A549 (cell line): ENCODE measurements at regions not wholly inside any gene's neighbourhood (a gene's known extent, or its start where the extent isn't known, plus 50 kb on each side); places are given as distances from the start of the nearest gene placed in this dataset.

Experiments used
- ATAC-seq, 2 experiments: fragments of 200-7000 bp in 1 of 2; fragments of >200 bp in 1 of 2; cut with Nextera tagmentation in 1 of 2; cut with Tn5 transposase in 1 of 2; 3 replicates each; pipeline versions ENCODE4 v1.8.0 to v1.9.1; 2018 to 2020; ENCODE audit warnings: mild to moderate bottlenecking in 1 of 2, moderate library complexity in 1 of 2
- CTCF ChIA-PET: fragments of 300-600 bp; sonication (Branson Sonifier 250); formaldehyde crosslinking; extraction: SDS; loops from one replicate; lab custom pipeline; 2021; ENCODE audit warnings: antibody characterized with exemption, inconsistent platforms; lab: Yijun Ruan, JAX
- POLR2A ChIA-PET: fragments of 350-600 bp; formaldehyde crosslinking; extraction: SDS; loops from one replicate; lab custom pipeline; 2021; ENCODE audit warnings: antibody characterized with exemption, inconsistent platforms; lab: Yijun Ruan, JAX
- DNase-seq, 2 experiments: peaks; one replicate each; pipeline versions ENCODE4 v3.0.0 to v3.0.0-alpha.2; 2011 to 2016; ENCODE audit warnings: low read depth in 1 of 2, low spot score in 1 of 2
- FAIRE-seq: peaks from 2 replicates; lab custom pipeline; 2011; peaks lifted over from hg19 to GRCh38; lab: Jason Lieb, UNC
- H3K27ac ChIP-seq, 2 experiments: fragments of >200 bp; sonication (Bioruptor Twin); formaldehyde crosslinking; 3 replicates each; pipeline ENCODE4 v1.5.1; 2016 to 2017
- H3K4me1 ChIP-seq: fragments of >200 bp; sonication (Bioruptor Twin); formaldehyde crosslinking; 3 replicates; pipeline ENCODE4 v1.6.1; 2016
- H3K4me2 ChIP-seq: fragments of >200 bp; sonication (Bioruptor Twin); formaldehyde crosslinking; 3 replicates; pipeline ENCODE4 v1.6.1; 2016
- H3K4me3 ChIP-seq: fragments of >200 bp; sonication (Bioruptor Twin); formaldehyde crosslinking; 3 replicates; pipeline ENCODE4 v1.5.1; 2016
- H3K9me3 ChIP-seq: fragments of >200 bp; sonication (Bioruptor Twin); formaldehyde crosslinking; 3 replicates; pipeline ENCODE4 v1.6.1; 2016
- CBX2 ChIP-seq: fragments of 200-600 bp; sonication (generic); IDR thresholded peaks from 2 replicates; pipeline ENCODE4 v1.6.1; 2016; ENCODE audit warnings: low read depth, mild to moderate bottlenecking, borderline replicate concordance
- CBX8 ChIP-seq: fragments of 200-600 bp; sonication (generic); IDR thresholded peaks from 2 replicates; pipeline ENCODE4 v1.6.1; 2016
- CHD4 ChIP-seq: fragments of 200-600 bp; sonication (generic); IDR thresholded peaks from 2 replicates; pipeline ENCODE4 v1.6.1; 2016; ENCODE audit warnings: antibody characterized with exemption, mild to moderate bottlenecking, borderline replicate concordance
- EHF ChIP-seq: fragments of 250-450 bp; sonication (Bioruptor Pico); IDR thresholded peaks from 2 replicates; pipeline ENCODE4 v1.5.0; 2020; ENCODE audit warnings: mild to moderate bottlenecking
- EHMT2 ChIP-seq: fragments of 200-600 bp; sonication (generic); IDR thresholded peaks from 2 replicates; pipeline ENCODE4 v1.6.1; 2016; ENCODE audit warnings: antibody characterized with exemption, low read depth, mild to moderate bottlenecking, moderate library complexity
- ELK1 ChIP-seq: fragments of 150-350 bp; IDR thresholded peaks from 2 replicates; pipeline ENCODE4 v1.6.1; 2014; ENCODE audit warnings: low read depth, mild to moderate bottlenecking, low read length
- ESRRA ChIP-seq: fragments of 150-350 bp; IDR thresholded peaks from 2 replicates; pipeline ENCODE4 v1.6.1; 2014; ENCODE audit warnings: mild to moderate bottlenecking, low read length, borderline replicate concordance
- FOSB ChIP-seq: fragments of 250-450 bp; sonication (Bioruptor Pico); IDR thresholded peaks from 2 replicates; pipeline ENCODE4 v1.5.0; 2020; ENCODE audit warnings: mild to moderate bottlenecking, moderate library complexity
- GATA3 ChIP-seq: IDR thresholded peaks from 2 replicates; pipeline ENCODE4 v1.6.1; 2012; ENCODE audit warnings: borderline replicate concordance
- JUN ChIP-seq, 2 experiments: fragments of >200 bp; sonication (Bioruptor Twin); formaldehyde crosslinking; IDR thresholded peaks; 2 replicates in 1 of 2; 3 replicates in 1 of 2; pipeline ENCODE4 v1.6.1; 2016 to 2017
- JUNB ChIP-seq: fragments of >200 bp; sonication (Bioruptor Twin); formaldehyde crosslinking; IDR thresholded peaks from 2 replicates; pipeline ENCODE4 v1.6.1; 2016
- KDM5A ChIP-seq: fragments of 200-600 bp; sonication (generic); IDR thresholded peaks from 2 replicates; pipeline ENCODE4 v1.6.1; 2016; ENCODE audit warnings: antibody characterized with exemption, mild to moderate bottlenecking
- MAFK ChIP-seq: fragments of 450-650 bp; IDR thresholded peaks from 2 replicates; pipeline ENCODE4 v1.6.1; 2014; ENCODE audit not compliant: partially characterized antibody
- MAZ ChIP-seq: fragments of 150-350 bp; IDR thresholded peaks from 2 replicates; pipeline ENCODE4 v1.6.1; 2014; ENCODE audit warnings: antibody characterized with exemption, low read depth, low read length, borderline replicate concordance
- NR3C1 ChIP-seq: fragments of >200 bp; sonication (Bioruptor Twin); formaldehyde crosslinking; IDR thresholded peaks from 3 replicates; pipeline ENCODE4 v1.6.1; 2017
- PHF8 ChIP-seq: fragments of 200-600 bp; sonication (generic); IDR thresholded peaks from 2 replicates; pipeline ENCODE4 v1.6.1; 2016; ENCODE audit warnings: low read depth, mild to moderate bottlenecking, antibody characterized with exemption, moderate library complexity, borderline replicate concordance
- POLR2A ChIP-seq: IDR thresholded peaks from 2 replicates; pipeline ENCODE4 v1.6.1; 2012; ENCODE audit warnings: mild to moderate bottlenecking, low read length
- RAD21 ChIP-seq, 2 experiments: fragments of >200 bp in 1 of 2; sonication (Bioruptor Twin) in 1 of 2; formaldehyde crosslinking in 1 of 2; IDR thresholded peaks in 1 of 2; conservative IDR thresholded peaks in 1 of 2; 2 replicates in 1 of 2; 3 replicates in 1 of 2; pipeline ENCODE4 v1.6.1; 2012 to 2018; ENCODE audit warnings: inconsistent platforms in 1 of 2
- RFX5 ChIP-seq: fragments of 450-650 bp; IDR thresholded peaks from 2 replicates; pipeline ENCODE4 v1.7.1; 2014; ENCODE audit warnings: antibody characterized with exemption, mild to moderate bottlenecking, moderate library complexity
- RNF2 ChIP-seq: fragments of 200-600 bp; sonication (generic); IDR thresholded peaks from 2 replicates; pipeline ENCODE4 v1.6.1; 2016; ENCODE audit warnings: low read depth, mild to moderate bottlenecking, antibody characterized with exemption, moderate library complexity, borderline replicate concordance
- SMC3 ChIP-seq: fragments of >200 bp; sonication (Bioruptor Twin); formaldehyde crosslinking; IDR thresholded peaks from 3 replicates; pipeline ENCODE4 v1.6.1; 2018; ENCODE audit warnings: inconsistent platforms
- SREBF2 ChIP-seq: fragments of 450-650 bp; IDR thresholded peaks from 2 replicates; pipeline ENCODE4 v1.6.1; 2014; ENCODE audit warnings: mild to moderate bottlenecking, moderate library complexity
- TP53 ChIP-seq: fragments of 250-450 bp; sonication (Bioruptor Pico); IDR thresholded peaks from 2 replicates; pipeline ENCODE4 v1.5.0; 2021; ENCODE audit warnings: mild to moderate bottlenecking, moderate library complexity
- ZC3H11A ChIP-seq: fragments of 450-650 bp; IDR thresholded peaks from 2 replicates; pipeline ENCODE4 v1.6.1; 2014; ENCODE audit warnings: antibody characterized with exemption, mild to moderate bottlenecking
- ZSCAN20 ChIP-seq: fragments of 250-450 bp; sonication (Bioruptor Pico); IDR thresholded peaks from 2 replicates; pipeline ENCODE4 v1.8.0; 2022; ENCODE audit warnings: mild to moderate bottlenecking, moderate library complexity
- WGBS: methylation state at CpG from one replicate; pipeline ENCODE4 v1.1.6; 2017; ENCODE audit errors: missing lambda C conversion rate; 5-methylcytosine and 5-hydroxymethylcytosine counted together
- TF ChIP-seq, protein P1 (sequence below): fragments of 450-650 bp; IDR thresholded peaks from 2 replicates; pipeline ENCODE4 v1.6.1; 2014; ENCODE audit warnings: antibody characterized with exemption

DNA sequence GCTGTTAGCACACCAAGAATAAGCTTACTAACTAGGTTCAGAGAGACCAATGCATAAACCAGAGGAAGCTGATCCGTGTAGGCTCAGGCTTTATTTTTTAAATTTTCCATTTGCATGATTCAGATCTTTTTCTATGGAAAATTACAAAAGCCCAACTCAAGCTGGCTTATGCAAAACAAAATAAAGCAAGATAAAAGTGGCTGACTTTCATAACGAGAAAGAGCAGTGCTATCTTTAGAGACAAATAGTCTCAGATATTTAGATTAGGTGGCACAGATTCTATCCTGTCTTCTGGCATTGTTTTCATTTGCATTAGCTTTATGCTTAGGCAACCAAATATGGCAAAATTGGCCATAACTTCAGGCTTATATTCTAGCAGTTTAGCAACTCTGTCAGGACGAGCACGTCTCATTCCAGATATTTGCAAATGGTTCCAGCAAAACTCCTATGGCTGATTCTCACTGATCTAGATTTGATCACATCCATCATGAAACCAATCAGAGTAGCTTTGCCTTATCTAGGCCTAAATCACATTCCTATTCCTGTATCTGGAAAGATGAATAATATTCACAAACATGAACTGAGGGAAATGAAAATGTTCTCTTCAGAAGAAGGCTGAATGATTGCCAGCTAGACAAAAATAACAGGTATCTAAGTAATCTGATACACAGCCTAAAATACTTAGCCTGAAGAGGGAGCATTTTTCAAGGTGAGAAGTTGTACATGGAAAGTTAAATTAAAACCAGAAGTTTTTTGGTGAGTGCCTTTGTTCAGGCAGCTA, 216.4 kb upstream of the DPPA4 start:
- ChIA-PET CTCF (interaction anchor here (0.5 to 1.8 kb wide), 3 partner anchors 22 to 1527 kb away, joined by 3 to 6 read pairs (median 4); no protein-coding TSS in a partner anchor), POLR2A (no interaction called here)
- Histone ChIP-seq H3K4me3 (no peak overlapping the region), H3K27ac (no peak overlapping the region), H3K9me3 (no peaks in the 10 kb centered on the region), H3K4me1 (no peaks in the 10 kb centered on the region), H3K4me2 (no peak overlapping the region)
- TF ChIP-seq NR3C1 (no peak), SMC3 (peak; percentile 23; the same call in 2 of the 3 replicates), GATA3 (peak; percentile 35; the same call in 1 of the 2 replicates), SREBF2 (no peak), POLR2A (no peak), CHD4 (no peak), EHMT2 (no peak), MAFK (peak; percentile 48), FOSB (CRISPR knock-in tag) (no peak), CBX8 (no peak), RAD21 (conservative IDR thresholded peaks at IDR 0.05 in 1 of 2, IDR thresholded peaks at IDR 0.05 in 1 of 2) (0 out of 5 replicates have a peak, but pooled peaks of 1 of the 2 experiments have one; percentile 17)
- ATAC-seq: no peak
- no peak for FAIRE-seq
- no peak for DNase-seq
- 45% methylated on average over 4 of the region's 4 CpGs for WGBS

DNA sequence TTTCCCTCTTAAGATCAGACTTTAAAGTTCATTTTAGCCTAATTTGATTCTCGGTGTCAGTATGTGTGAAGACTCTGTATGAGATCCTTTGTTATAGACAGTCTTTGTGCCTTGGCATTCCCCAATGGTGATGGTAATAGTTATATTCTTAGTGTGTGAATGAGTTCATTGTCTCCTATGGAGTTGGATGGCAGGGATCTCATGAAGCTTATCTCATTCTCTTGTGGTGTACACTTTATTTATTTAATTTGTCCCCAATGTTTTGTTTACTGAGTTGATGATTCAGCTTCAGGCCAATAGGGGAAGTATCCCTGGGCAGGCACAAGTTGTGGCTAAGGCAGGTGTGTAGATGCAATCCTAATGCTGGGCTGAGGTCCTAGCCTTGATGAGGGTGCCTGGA, 222.0 kb upstream of the DPPA4 start:
- Histone ChIP-seq H3K4me1 (no peaks in the 10 kb centered on the region), H3K4me3 (no peak overlapping the region), H3K9me3 (no peaks in the 10 kb centered on the region), H3K4me2 (no peak overlapping the region), H3K27ac (no peak overlapping the region)
- WGBS: 66% methylated on average over 1 of the region's 1 CpG
- TF ChIP-seq ESRRA (no peak), ZC3H11A (no peak), PHF8 (no peak)
- DNase-seq: no peak
- ATAC-seq: no peak
- CTCF ChIA-PET: interaction anchor here (0.7 to 1.2 kb wide), 2 partner anchors 12 to 1510 kb away, joined by 3 read pairs; no protein-coding TSS in a partner anchor
- no peak for FAIRE-seq
- POLR2A ChIA-PET: no interaction called here

GRCh38 chr3:109563149-109563548, 225.8 kb upstream of the DPPA4 start:
- H3K9me3 ChIP-seq: no peaks in the 10 kb centered on the region
- FAIRE-seq (no peak), ATAC-seq (no peak), DNase-seq (no peak)
- H3K4me2 ChIP-seq: no peak overlapping the region
- 50% methylated on average over 7 of the region's 7 CpGs for WGBS
- no peak overlapping the region for H3K27ac ChIP-seq
- H3K4me3 ChIP-seq: no peak overlapping the region
- H3K4me1 ChIP-seq: no peaks in the 10 kb centered on the region
- ChIA-PET POLR2A (no interaction called here), CTCF (no interaction called here)
- TF ChIP-seq MAZ: no peak
- TF ChIP-seq KDM5A: no peak
- TF ChIP-seq JUN (IDR thresholded peaks at IDR 0.05): no peak
- no peak for TF ChIP-seq EHMT2
- TF ChIP-seq GATA3: no peak
- TF ChIP-seq RFX5: no peak
- no peak for TF ChIP-seq CBX2
- no peak for TF ChIP-seq SREBF2
- TF ChIP-seq JUNB: no peak
- TF ChIP-seq, protein P1, sequence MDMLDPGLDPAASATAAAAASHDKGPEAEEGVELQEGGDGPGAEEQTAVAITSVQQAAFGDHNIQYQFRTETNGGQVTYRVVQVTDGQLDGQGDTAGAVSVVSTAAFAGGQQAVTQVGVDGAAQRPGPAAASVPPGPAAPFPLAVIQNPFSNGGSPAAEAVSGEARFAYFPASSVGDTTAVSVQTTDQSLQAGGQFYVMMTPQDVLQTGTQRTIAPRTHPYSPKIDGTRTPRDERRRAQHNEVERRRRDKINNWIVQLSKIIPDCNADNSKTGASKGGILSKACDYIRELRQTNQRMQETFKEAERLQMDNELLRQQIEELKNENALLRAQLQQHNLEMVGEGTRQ: no peak
- TF ChIP-seq NR3C1: no peak
- no peak for TF ChIP-seq ZSCAN20
- TF ChIP-seq RNF2: no peak
- no peak for TF ChIP-seq POLR2A
- TF ChIP-seq TP53 (CRISPR knock-in tag): no peak
- no peak for TF ChIP-seq EHF (CRISPR knock-in tag)
- no peak for TF ChIP-seq ELK1
